ENCODE measurements at regions not wholly inside any gene's neighbourhood (a gene's known extent, or its start where the extent isn't known, plus 50 kb on each side); places are given as distances from the start of the nearest gene placed in this dataset.

DNA sequence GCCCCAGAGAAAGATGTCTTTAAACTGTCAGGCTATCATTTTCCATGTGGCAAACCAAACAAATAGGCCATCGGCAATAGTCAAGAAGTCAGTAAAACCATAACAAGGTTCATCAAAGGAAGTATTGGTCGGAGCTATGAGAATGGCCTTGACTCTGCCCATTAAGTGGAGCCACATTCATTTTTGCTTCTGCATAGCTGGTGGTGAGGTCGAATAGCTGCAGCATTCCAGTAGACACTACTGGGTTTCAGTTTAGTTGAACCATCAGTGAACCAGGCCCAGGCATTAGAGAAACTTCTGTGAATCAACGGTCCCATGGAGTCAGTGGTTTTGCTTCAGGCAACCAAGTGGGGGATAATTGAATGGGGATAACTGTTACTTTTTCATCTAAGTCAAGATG, 92.0 kb upstream of the MED14 start:
- Histone ChIP-seq H3K4me1 (ENCODE audit: control insufficient read depth in 1 of 2, low read depth in 2 of 2) (no peaks in the 10 kb centered on the region), H3K4me3 (no peak overlapping the region), H3K9me3 (no peaks in the 10 kb centered on the region), H3K36me3 (no peaks in the 10 kb centered on the region), H3K27me3 (replicated peaks; ENCODE audit: insufficient read depth) (no peaks in the 10 kb centered on the region), H3K27ac (no peak overlapping the region)
- DNase-seq (ENCODE audit: low spot score) (no peak), ATAC-seq (ENCODE audit: insufficient number of reproducible peaks, low FRiP score, low read depth) (no peak)
- TF ChIP-seq, protein P1, sequence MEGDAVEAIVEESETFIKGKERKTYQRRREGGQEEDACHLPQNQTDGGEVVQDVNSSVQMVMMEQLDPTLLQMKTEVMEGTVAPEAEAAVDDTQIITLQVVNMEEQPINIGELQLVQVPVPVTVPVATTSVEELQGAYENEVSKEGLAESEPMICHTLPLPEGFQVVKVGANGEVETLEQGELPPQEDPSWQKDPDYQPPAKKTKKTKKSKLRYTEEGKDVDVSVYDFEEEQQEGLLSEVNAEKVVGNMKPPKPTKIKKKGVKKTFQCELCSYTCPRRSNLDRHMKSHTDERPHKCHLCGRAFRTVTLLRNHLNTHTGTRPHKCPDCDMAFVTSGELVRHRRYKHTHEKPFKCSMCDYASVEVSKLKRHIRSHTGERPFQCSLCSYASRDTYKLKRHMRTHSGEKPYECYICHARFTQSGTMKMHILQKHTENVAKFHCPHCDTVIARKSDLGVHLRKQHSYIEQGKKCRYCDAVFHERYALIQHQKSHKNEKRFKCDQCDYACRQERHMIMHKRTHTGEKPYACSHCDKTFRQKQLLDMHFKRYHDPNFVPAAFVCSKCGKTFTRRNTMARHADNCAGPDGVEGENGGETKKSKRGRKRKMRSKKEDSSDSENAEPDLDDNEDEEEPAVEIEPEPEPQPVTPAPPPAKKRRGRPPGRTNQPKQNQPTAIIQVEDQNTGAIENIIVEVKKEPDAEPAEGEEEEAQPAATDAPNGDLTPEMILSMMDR (IDR thresholded peaks at IDR 0.05) = no peak

DNA sequence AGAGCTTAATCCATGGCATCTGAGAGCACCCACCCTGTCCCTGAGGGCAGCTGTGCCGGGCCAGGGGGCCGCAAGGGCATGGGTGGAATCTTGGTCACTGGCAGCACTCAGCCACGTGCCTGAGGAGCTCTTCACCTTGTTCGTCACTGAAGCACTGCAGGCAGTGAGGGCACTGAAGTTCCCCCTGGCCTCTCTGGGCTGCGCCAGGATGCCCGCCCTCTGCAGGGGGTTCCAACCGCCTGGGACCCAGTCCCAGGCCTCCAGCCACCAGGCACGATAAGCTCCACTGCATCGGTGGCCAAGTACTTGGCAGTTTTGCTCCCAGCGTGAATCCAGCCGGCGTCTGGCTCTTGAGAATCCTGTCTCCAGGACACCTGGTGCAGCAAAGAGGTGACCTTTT, 96.4 kb upstream of the MED14 start:
- Histone ChIP-seq H3K27me3 (replicated peaks; ENCODE audit: insufficient read depth) (no peaks in the 10 kb centered on the region), H3K27ac (no peak overlapping the region), H3K4me1 (ENCODE audit: control insufficient read depth in 1 of 2, low read depth in 2 of 2) (no peaks in the 10 kb centered on the region), H3K4me3 (no peak overlapping the region), H3K9me3 (no peaks in the 10 kb centered on the region), H3K36me3 (no peaks in the 10 kb centered on the region)
- TF ChIP-seq, protein P1 (IDR thresholded peaks at IDR 0.05) = no peak
- DNase-seq (ENCODE audit: low spot score) (no peak), ATAC-seq (ENCODE audit: insufficient number of reproducible peaks, low FRiP score, low read depth) (no peak)

DNA sequence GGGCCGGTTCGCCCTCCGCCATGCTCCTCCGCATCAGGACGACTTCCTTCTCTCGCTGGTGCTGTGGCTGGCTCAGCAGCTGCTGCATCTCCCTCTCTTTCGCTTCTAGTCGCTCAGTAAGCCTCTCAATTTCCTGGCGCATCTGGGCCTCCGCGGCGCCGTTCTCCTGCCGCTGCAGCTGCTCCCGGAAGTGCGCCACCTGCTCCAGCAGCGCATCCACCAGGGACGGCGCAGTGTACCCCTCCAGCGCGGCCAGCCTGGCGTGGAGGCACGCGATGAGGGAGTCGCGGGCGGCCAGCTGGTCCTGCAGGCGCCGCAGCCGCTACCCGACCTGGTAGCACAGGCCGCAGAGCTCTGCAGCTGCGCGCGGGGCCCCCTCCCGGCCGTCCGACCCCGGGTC, 97.4 kb upstream of the MED14 start:
- Histone ChIP-seq H3K27ac (no peak overlapping the region), H3K9me3 (no peaks in the 10 kb centered on the region), H3K27me3 (replicated peaks; ENCODE audit: insufficient read depth) (no peaks in the 10 kb centered on the region), H3K36me3 (no peaks in the 10 kb centered on the region), H3K4me3 (no peak overlapping the region), H3K4me1 (ENCODE audit: control insufficient read depth in 1 of 2, low read depth in 2 of 2) (no peaks in the 10 kb centered on the region)
- no peak for ATAC-seq (ENCODE audit: insufficient number of reproducible peaks, low FRiP score, low read depth)
- DNase-seq (ENCODE audit: low spot score) = no peak
- TF ChIP-seq, protein P1 (IDR thresholded peaks at IDR 0.05) = no peak

DNA sequence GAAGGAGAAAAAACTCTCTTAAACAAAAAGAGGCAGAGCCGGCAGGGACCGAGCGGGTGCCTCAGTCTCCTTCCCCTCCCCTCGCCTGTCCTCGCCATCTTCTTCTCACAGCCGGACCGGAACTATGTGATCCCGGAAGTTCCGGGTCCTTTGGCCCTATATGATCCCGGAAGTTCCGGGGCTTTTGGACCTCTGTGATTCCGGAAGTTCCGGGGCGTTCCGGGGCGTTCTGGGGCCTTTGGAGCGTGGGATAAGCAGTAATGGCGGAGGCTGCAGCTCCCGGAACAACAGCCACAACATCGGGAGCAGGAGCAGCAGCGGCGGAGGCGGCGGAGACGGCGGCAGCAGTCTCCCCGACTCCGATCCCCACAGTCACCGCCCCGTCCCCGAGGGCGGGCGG, 98.9 kb upstream of the MED14 start:
- DNase-seq (ENCODE audit: low spot score) (no peak), ATAC-seq (ENCODE audit: insufficient number of reproducible peaks, low FRiP score, low read depth) (no peak)
- H3K4me3 ChIP-seq = no peak overlapping the region
- H3K9me3 ChIP-seq = no peaks in the 10 kb centered on the region
- TF ChIP-seq, protein P1 (IDR thresholded peaks at IDR 0.05) = no peak
- H3K27me3 ChIP-seq (replicated peaks; ENCODE audit: insufficient read depth) = no peaks in the 10 kb centered on the region
- H3K4me1 ChIP-seq (ENCODE audit: control insufficient read depth in 1 of 2, low read depth in 2 of 2) = no peaks in the 10 kb centered on the region
- H3K36me3 ChIP-seq = no peaks in the 10 kb centered on the region
- H3K27ac ChIP-seq = no peak overlapping the region

DNA sequence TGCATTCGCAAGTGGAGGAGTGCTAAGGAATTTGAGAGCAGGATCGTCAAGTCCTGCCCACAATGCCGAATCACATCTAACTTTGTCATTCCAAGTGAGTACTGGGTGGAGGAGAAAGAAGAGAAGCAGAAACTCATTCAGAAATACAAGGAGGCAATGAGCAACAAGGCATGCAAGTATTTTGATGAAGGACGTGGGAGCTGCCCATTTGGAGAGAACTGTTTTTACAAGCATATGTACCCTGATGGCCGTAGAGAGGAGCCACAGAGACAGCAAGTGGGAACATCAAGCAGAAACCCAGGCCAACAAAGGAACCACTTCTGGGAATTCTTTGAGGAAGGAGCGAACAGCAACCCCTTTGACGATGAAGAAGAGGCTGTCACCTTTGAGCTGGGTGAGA, 100.2 kb upstream of the MED14 start:
- no peak for ATAC-seq (ENCODE audit: insufficient number of reproducible peaks, low FRiP score, low read depth)
- Histone ChIP-seq H3K27me3 (replicated peaks; ENCODE audit: insufficient read depth) (no peaks in the 10 kb centered on the region), H3K4me1 (ENCODE audit: control insufficient read depth in 1 of 2, low read depth in 2 of 2) (no peaks in the 10 kb centered on the region), H3K4me3 (no peak overlapping the region), H3K36me3 (no peaks in the 10 kb centered on the region), H3K27ac (no peak overlapping the region), H3K9me3 (no peaks in the 10 kb centered on the region)
- TF ChIP-seq, protein P1 (IDR thresholded peaks at IDR 0.05) = no peak
- no peak for DNase-seq (ENCODE audit: low spot score)
